HG03095 (cell line): ENCODE measurements at regions not wholly inside any gene's neighbourhood (a gene's known extent, or its start where the extent isn't known, plus 50 kb on each side); places are given as distances from the start of the nearest gene placed in this dataset.
"Not testable (repeated sequence)": the region's sequence is repeated elsewhere in the genome, so short reads cannot be mapped to it uniquely, and the experiment has no call there.

Experiments used
- ATAC-seq: cut with Tn5 transposase; IDR thresholded peaks from one replicate; pipeline ENCODE4 v1.9.1; 2021; ENCODE audit warnings: moderate library complexity; ENCODE audit not compliant: unreplicated experiment

GRCh38 chr10:28137907-28138880 lies 139.3 kb upstream of the ODAD2 start:
- no peak for ATAC-seq

- ATAC-seq, result no peak
Observed at GRCh38 chr10:28135258-28135657, 136.4 kb upstream of the ODAD2 start.

DNA sequence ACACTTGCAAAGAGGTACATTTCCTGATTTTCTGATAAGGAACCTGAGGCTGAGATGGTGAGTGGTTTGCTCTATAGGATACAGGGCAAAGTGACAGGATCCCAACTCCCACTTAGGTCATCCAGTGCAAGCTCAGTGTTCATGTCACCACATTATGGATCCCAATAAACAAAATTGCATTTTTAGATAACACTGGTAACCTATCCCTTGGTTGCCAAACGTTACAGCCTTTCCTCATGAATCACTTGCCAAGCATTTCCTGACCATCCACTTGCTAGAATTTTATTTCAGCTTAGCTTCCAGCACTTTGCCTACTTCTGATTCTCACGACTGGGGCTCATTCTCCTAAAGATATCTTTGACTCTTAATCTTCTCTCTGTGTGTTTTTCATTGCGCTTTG lies 131.4 kb upstream of the ODAD2 start:
- no peak for ATAC-seq

GRCh38 chr10:28127881-28128280 lies 129.0 kb upstream of the ODAD2 start:
- no peak for ATAC-seq

DNA sequence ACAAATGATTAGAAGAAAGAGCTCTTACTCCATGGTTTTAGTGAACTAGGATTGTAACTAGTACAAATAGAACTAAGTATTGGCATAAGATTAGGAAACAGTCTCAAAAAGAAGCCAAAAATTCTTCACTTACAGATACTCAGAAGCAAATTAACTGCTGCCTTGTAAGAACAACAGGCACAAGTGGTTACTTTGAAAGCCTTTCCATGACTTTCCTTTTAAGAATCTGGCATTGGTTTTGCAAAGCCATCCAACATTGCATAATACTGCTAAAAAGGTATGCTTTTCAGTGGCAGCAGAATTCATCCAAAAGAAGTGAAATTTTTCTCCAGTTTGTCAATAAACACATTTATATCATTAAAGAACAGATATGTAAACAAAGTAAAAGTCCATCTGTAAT lies 126.8 kb upstream of the ODAD2 start:
- ATAC-seq, result no peak

GRCh38 chr10:28120795-28121194 lies 121.9 kb upstream of the ODAD2 start:
- ATAC-seq, result no peak

DNA sequence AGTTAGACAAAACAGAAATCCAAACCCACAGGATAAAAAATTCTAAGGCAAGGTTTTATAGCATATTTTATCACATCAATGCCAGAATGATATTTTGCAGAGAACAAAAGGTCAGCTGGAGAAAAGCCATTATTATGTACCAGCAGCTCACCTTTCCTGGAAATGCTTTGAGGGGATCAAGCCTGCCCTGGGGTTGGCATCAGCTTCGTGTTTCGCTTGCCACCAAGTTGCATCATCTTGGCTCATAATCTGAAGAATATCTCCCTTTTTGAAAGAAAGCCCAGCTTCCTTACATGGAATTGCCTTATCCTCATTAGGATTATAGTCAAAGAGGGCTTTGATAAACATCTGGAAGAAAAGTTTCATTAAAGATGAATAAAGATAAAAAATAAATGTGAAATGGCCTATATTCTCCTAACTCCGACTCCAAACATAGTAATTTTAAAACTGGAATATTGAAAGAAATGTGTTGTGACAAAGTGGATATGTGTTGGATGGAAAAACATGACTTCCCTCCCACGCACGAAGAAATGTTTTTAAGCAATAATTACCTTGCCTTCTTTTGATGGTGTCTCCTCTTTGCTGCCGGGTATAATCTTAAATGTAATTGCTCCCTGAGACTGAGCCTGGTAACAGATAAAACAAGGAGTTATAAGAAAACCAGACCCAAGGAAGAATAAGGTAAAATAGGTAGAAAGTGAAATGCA lies 121.3 kb upstream of the ODAD2 start:
- ATAC-seq, result no peak

DNA sequence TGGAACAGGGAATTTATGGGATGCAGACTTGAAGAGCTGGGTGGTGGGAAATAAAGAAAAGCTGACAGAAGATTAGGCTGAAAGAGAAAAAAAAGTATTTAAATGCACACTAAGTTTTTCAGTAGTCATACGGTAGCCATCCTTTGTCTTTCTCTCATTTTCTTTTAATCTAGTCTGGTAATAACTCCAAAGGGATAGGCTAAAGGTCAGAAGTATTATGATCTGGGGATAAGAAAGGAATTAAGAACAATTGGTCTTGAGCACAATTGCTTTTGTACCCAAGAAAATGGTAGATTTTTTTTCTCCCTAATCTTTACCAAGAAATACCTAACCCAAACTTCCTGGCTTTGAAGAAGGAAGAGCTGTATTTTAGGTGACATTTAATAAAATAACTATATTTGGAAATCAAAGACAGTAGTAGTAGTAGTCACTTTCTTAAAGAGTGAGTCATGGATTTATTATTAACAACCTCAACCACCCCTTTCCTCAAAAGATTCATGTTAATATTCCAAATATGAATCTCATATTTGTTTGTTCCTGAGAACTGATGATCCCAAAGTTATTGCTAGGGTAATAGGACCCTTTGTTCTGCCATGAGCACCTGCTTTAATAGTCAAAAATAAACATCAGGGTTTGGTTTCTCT lies 120.2 kb upstream of the ODAD2 start:
- no peak for ATAC-seq

DNA sequence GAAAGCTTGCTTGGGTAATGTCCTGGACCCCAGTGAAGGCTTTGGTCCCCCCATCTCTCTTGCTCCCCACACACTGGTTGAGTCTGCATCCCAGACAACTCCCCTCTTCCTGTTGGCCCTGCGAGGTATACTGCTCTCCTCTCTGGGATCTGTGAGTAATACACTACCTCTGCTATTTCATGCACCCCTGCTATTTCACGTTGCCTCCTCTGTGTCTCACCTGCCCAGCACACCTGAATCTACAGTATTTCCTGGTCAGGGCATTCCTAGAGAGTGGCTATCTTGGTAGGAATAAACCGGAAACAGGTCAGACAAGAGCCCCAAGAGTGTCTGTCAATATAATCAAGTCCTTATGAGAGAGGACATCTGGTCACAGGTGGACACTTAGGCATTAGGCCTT lies 114.3 kb upstream of the ODAD2 start:
- no peak for ATAC-seq

GRCh38 chr10:28111712-28112111 lies 112.8 kb upstream of the ODAD2 start:
- no peak for ATAC-seq

GRCh38 chr10:28105561-28105960 lies 106.7 kb upstream of the ODAD2 start:
- no peak for ATAC-seq

DNA sequence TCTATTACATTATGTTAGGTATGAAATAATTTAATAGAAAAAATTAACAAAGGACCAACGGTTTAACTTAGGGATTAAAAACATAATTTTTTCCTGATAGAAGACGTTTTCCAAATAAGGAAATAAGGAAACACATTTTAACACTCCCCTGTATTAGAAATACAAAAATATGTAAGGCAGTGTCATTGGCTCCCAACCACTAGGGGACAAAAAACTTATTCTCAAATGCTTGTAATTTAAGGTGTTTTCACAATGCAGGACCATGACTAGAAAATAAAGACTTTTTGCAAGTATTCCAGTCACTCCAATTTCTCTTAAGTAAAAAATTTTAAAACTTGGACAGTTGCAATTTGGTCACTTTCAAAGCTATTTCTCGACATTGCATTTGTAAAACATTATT lies 98.8 kb upstream of the ODAD2 start:
- no peak for ATAC-seq

- no peak for ATAC-seq
Observed at GRCh38 chr10:28095791-28096378, 97.0 kb upstream of the ODAD2 start.

GRCh38 chr10:28094121-28094520 lies 95.2 kb upstream of the ODAD2 start:
- no peak for ATAC-seq

DNA sequence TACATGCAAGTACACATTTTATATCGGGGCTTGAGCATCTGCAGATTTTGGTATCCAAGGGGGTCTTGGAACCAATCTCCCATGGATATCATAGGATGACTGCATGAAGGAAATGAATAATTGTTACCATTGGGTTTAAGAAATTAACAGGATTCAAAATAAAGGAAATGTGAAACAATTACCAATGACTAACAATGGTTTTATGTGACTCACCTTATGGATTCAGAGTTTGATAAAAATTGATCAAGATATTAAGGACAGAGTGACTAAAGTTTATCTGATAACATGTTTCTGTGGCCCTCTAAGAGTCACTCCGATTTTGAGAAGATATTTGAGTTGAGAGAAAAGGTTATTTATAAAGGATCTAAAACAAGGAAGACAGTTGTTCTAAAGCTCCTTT lies 93.0 kb upstream of the ODAD2 start:
- no peak for ATAC-seq

DNA sequence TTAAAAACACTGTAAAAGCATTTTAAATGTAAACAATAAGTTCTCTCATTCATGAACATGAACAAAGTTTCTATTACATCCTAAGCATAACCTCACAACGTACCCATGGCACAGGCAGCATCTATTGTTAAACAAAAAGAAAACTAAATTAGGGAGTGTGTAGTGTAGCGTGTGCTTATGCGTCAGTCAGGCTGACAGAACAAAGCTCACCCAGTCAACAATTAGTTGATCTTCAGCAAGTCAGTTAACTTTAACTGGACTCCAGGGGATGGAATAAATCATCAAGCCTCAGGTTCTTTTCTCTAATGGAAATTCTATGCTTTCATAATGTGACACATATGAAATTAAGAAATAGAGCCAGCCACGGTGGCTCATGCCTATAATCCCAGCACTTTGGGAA lies 91.6 kb upstream of the ODAD2 start:
- ATAC-seq, result no peak

- ATAC-seq, result no peak
Observed at GRCh38 chr10:28089467-28089866, 90.6 kb upstream of the ODAD2 start.

GRCh38 chr10:28087661-28088351 lies 88.9 kb upstream of the ODAD2 start:
- no peak for ATAC-seq

- ATAC-seq, result not testable (repeated sequence)
Observed at GRCh38 chr10:28085760-28086159, 86.9 kb upstream of the ODAD2 start.

- no peak for ATAC-seq
Observed at GRCh38 chr10:28082885-28083284, 84.0 kb upstream of the ODAD2 start.

DNA sequence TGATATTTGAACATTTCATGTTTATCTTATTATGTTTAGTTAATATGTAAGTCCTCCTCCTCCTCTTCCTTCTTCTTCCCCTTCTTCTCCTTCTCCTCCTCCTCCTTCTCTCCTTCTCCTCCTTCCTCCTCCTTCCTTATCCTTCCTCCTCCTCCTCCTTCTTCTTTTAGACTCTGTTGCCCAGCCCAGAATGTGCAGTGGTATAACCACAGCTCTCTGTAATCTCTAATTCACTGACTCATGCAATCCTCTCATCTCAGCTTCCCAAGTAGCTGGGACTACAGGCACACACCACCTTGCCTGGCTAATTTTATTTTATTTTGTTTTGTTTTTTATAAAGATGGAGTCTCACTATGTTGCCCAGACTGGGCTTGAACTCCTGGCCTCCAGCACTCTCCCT lies 83.4 kb upstream of the ODAD2 start:
- ATAC-seq, result no peak
